Astrocyte (in vitro differentiated cells and primary cell): ENCODE measurements at regions not wholly inside any gene's neighbourhood (a gene's known extent, or its start where the extent isn't known, plus 50 kb on each side); places are given as distances from the start of the nearest gene placed in this dataset.

Source experiments
- EZH2 ChIP-seq: IDR thresholded peaks from 2 replicates; pipeline ENCODE4 v1.6.1; 2012; ENCODE audit warnings: mild to moderate bottlenecking, low read length, inconsistent platforms; ENCODE audit not compliant: insufficient read depth
- TF ChIP-seq, protein P1 (sequence below): IDR thresholded peaks from 2 replicates; pipeline ENCODE4 v1.5.1; 2011; ENCODE audit warnings: low read depth, mild to moderate bottlenecking, inconsistent platforms, low read length, moderate library complexity; ENCODE audit not compliant: insufficient read depth

DNA sequence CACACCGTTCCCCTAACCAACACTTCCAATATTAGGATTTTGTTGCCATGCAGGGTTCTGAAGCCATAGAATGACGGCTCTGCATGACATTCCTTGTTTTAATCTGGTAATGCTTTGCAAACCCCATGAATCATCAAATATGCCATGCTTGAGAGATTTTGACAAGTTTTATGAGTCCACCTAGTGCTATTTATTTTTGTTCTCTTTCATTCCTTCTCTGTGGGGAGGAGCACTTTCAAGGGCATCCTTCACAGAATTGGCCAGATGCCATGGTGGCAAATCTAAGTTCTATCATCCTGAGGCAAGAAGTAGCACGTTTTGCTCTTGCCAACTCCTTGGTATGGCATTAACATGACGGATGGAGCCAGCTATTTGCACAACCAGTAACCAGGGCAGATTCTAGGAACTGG lies 268.4 kb downstream of the FAM76B start:
- no peak for TF ChIP-seq EZH2
- TF ChIP-seq, protein P1, sequence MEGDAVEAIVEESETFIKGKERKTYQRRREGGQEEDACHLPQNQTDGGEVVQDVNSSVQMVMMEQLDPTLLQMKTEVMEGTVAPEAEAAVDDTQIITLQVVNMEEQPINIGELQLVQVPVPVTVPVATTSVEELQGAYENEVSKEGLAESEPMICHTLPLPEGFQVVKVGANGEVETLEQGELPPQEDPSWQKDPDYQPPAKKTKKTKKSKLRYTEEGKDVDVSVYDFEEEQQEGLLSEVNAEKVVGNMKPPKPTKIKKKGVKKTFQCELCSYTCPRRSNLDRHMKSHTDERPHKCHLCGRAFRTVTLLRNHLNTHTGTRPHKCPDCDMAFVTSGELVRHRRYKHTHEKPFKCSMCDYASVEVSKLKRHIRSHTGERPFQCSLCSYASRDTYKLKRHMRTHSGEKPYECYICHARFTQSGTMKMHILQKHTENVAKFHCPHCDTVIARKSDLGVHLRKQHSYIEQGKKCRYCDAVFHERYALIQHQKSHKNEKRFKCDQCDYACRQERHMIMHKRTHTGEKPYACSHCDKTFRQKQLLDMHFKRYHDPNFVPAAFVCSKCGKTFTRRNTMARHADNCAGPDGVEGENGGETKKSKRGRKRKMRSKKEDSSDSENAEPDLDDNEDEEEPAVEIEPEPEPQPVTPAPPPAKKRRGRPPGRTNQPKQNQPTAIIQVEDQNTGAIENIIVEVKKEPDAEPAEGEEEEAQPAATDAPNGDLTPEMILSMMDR, result no peak
